ENCODE measurements at regions not wholly inside any gene's neighbourhood (a gene's known extent, or its start where the extent isn't known, plus 50 kb on each side); places are given as distances from the start of the nearest gene placed in this dataset.
"Not testable (repeated sequence)": the region's sequence is repeated elsewhere in the genome, so short reads cannot be mapped to it uniquely, and the experiment has no call there.

GRCh38 chr18:51355841-51356240, 158.4 kb upstream of the MEX3C start (continued):
- TF ChIP-seq SMC3 (IDR thresholded peaks at IDR 0.05; ENCODE audit: low read depth, low read length) (no peak), NFIC (IDR thresholded peaks at IDR 0.05; ENCODE audit: borderline replicate concordance) (no peak), TCF12 (IDR thresholded peaks at IDR 0.05) (no peak)

- H3F3A ChIP-seq (replicated peaks; ENCODE audit: insufficient read depth); H4K20me1 ChIP-seq (ENCODE audit: insufficient read depth); H3K9me3 ChIP-seq; H2AFZ ChIP-seq (ENCODE audit: low read depth); H3K79me2 ChIP-seq (ENCODE audit: insufficient read depth); DNase-seq; H3K36me3 ChIP-seq (replicated peaks in 1 of 2; ENCODE audit: control insufficient read depth in 1 of 2, insufficient read depth in 2 of 2, low read length in 1 of 2); H3K9ac ChIP-seq; H3K4me1 ChIP-seq (ENCODE audit: control insufficient read depth in 1 of 2, insufficient read depth in 2 of 2, low read depth in 1 of 2, low read length in 1 of 2); H3K27ac ChIP-seq (ENCODE audit: low read depth in 2 of 2, low read length in 1 of 2); H3K4me3 ChIP-seq (ENCODE audit: low read depth in 2 of 2, low read length in 1 of 2); POLR2A ChIA-PET; H3K4me2 ChIP-seq; H3K27me3 ChIP-seq (ENCODE audit: insufficient read depth); H3K9me2 ChIP-seq: not testable (repeated sequence)
- WGBS (ENCODE audit: low lambda C conversion rate), result 72% methylated on average over 6 of the region's 10 CpGs
- CTCF ChIA-PET, result interaction anchor here (1.4 kb wide), 1 partner anchor 23 kb away, joined by 3 read pairs; no protein-coding TSS in a partner anchor
Observed at GRCh38 chr18:51360301-51360700, 162.8 kb upstream of the MEX3C start.

- POLR2A ChIA-PET, result no interaction called here
- H3K4me1 ChIP-seq (ENCODE audit: control insufficient read depth in 1 of 2, insufficient read depth in 2 of 2, low read depth in 1 of 2, low read length in 1 of 2), result no peaks in the 10 kb centered on the region; a peak in 1 of 4 replicates
- no peaks in the 10 kb centered on the region for H3K79me2 ChIP-seq (ENCODE audit: insufficient read depth)
- DNase-seq, result no peak
- no peaks in the 10 kb centered on the region for H3K27me3 ChIP-seq (ENCODE audit: insufficient read depth)
- no peak overlapping the region for H3K27ac ChIP-seq (ENCODE audit: low read depth in 2 of 2, low read length in 1 of 2)
- H4K20me1 ChIP-seq (ENCODE audit: insufficient read depth), result no peaks in the 10 kb centered on the region
- no peaks in the 10 kb centered on the region for H3K9me2 ChIP-seq
- no peak overlapping the region for H3K9ac ChIP-seq
- H3K4me3 ChIP-seq (ENCODE audit: low read depth in 2 of 2, low read length in 1 of 2), result no peak overlapping the region
- H2AFZ ChIP-seq (ENCODE audit: low read depth), result no peak overlapping the region
- CTCF ChIA-PET, result interaction anchor here (0.8 kb wide), 1 partner anchor 17 kb away, joined by 3 read pairs; no protein-coding TSS in a partner anchor
- H3K4me2 ChIP-seq, result no peak overlapping the region
- no peaks in the 10 kb centered on the region for H3F3A ChIP-seq (replicated peaks; ENCODE audit: insufficient read depth)
- WGBS (ENCODE audit: low lambda C conversion rate), result 54% methylated on average over 6 of the region's 6 CpGs
- TF ChIP-seq TEAD4 (IDR thresholded peaks at IDR 0.05; ENCODE audit: borderline replicate concordance, insufficient read depth) (no peak), POLR2AphosphoS5 (IDR thresholded peaks at IDR 0.05; ENCODE audit: low read depth, low read length) (no peak), RCOR1 (IDR thresholded peaks at IDR 0.05; ENCODE audit: low read length) (no peak), SMC3 (IDR thresholded peaks at IDR 0.05; ENCODE audit: low read depth, low read length) (no peak), USF1 (IDR thresholded peaks at IDR 0.05; ENCODE audit: borderline replicate concordance, low read depth) (no peak), MXI1 (IDR thresholded peaks at IDR 0.05; ENCODE audit: low read depth, low read length) (no peak), FOXM1 (IDR thresholded peaks at IDR 0.05; ENCODE audit: low read depth) (no peak), YY1 (IDR thresholded peaks at IDR 0.05; ENCODE audit: low read depth) (no peak), ZBTB33 (IDR thresholded peaks at IDR 0.05; ENCODE audit: borderline replicate concordance, low read depth) (no peak), NRF1 (IDR thresholded peaks at IDR 0.05; ENCODE audit: low read depth, low read length) (no peak), IRF3 (IDR thresholded peaks at IDR 0.05; ENCODE audit: low read depth, low read length) (no peak)
- no peaks in the 10 kb centered on the region for H3K9me3 ChIP-seq
- H3K36me3 ChIP-seq (replicated peaks in 1 of 2; ENCODE audit: control insufficient read depth in 1 of 2, insufficient read depth in 2 of 2, low read length in 1 of 2), result no peaks in the 10 kb centered on the region
Observed at GRCh38 chr18:51361130-51361860, 163.8 kb upstream of the MEX3C start.

Data from SK-N-SH (cell line).